Trophoblast cell (in vitro differentiated cells and primary cell): ENCODE measurements at regions not wholly inside any gene's neighbourhood (a gene's known extent, or its start where the extent isn't known, plus 50 kb on each side); places are given as distances from the start of the nearest gene placed in this dataset.

Experiments
- DNase-seq, 2 donors: peaks; one replicate each; pipeline ENCODE4 v3.0.0-alpha.2; 2016
- H2AFZ ChIP-seq: 2 replicates; pipeline ENCODE4 v1.6.1; 2013; ENCODE audit warnings: low read length, moderate library complexity, mild to moderate bottlenecking; ENCODE audit not compliant: insufficient read depth, poor library complexity
- H2AK5ac ChIP-seq: 2 replicates; pipeline ENCODE4 v1.6.1; 2013; ENCODE audit warnings: mild to moderate bottlenecking, low read length
- H2BK120ac ChIP-seq: 2 replicates; pipeline ENCODE4 v1.6.1; 2013; ENCODE audit warnings: low read length, mild to moderate bottlenecking, moderate library complexity; ENCODE audit not compliant: insufficient read depth, poor library complexity
- H2BK12ac ChIP-seq: 2 replicates; pipeline ENCODE4 v1.6.1; 2013; ENCODE audit warnings: mild to moderate bottlenecking, low read length, moderate library complexity
- H2BK5ac ChIP-seq: 2 replicates; pipeline ENCODE4 v1.6.1; 2013; ENCODE audit warnings: low read length, low read depth, moderate library complexity, mild to moderate bottlenecking; ENCODE audit not compliant: poor library complexity
- H3K14ac ChIP-seq: 2 replicates; pipeline ENCODE4 v1.6.1; 2013; ENCODE audit warnings: mild to moderate bottlenecking, low read length
- H3K18ac ChIP-seq: 2 replicates; pipeline ENCODE4 v1.6.1; 2013; ENCODE audit warnings: mild to moderate bottlenecking, low read length
- H3K23ac ChIP-seq: 2 replicates; pipeline ENCODE4 v1.6.1; 2013; ENCODE audit warnings: low read length
- H3K27ac ChIP-seq: 2 replicates; pipeline ENCODE4 v1.5.1; 2013; ENCODE audit warnings: low read depth, mild to moderate bottlenecking, inconsistent platforms, low read length, moderate library complexity
- H3K27me3 ChIP-seq: 2 replicates; pipeline ENCODE4 v1.6.1; 2013; ENCODE audit warnings: inconsistent platforms, mild to moderate bottlenecking, low read length, moderate library complexity; ENCODE audit not compliant: insufficient read depth
- H3K36me3 ChIP-seq, 2 experiments: 1 replicate in 1 of 2; 2 replicates in 1 of 2; pipeline ENCODE4 v1.6.1; 2013; ENCODE audit warnings: low read length in 2 of 2, mild to moderate bottlenecking in 2 of 2, moderate library complexity in 1 of 2; ENCODE audit not compliant: insufficient read depth in 2 of 2, control insufficient read depth in 1 of 2
- H3K4ac ChIP-seq: 2 replicates; pipeline ENCODE4 v1.6.1; 2013; ENCODE audit warnings: low read depth, mild to moderate bottlenecking, low read length, moderate library complexity
- H3K4me1 ChIP-seq, 2 experiments: 1 replicate in 1 of 2; 2 replicates in 1 of 2; pipeline ENCODE4 v1.6.1; 2013; ENCODE audit warnings: low read length in 2 of 2, mild to moderate bottlenecking in 2 of 2, moderate library complexity in 1 of 2; ENCODE audit not compliant: insufficient read depth in 2 of 2, control insufficient read depth in 1 of 2
- H3K4me2 ChIP-seq: 2 replicates; pipeline ENCODE4 v1.6.1; 2013; ENCODE audit warnings: inconsistent platforms, mild to moderate bottlenecking, low read length, moderate library complexity
- H3K4me3 ChIP-seq: 2 replicates; pipeline ENCODE4 v1.5.1; 2013; ENCODE audit warnings: mild to moderate bottlenecking, low read depth, low read length, inconsistent platforms
- H3K79me1 ChIP-seq: one replicate; pipeline ENCODE4 v1.6.1; 2013; ENCODE audit warnings: low read length
- H3K79me2 ChIP-seq: 2 replicates; pipeline ENCODE4 v1.6.1; 2013; ENCODE audit warnings: low read length, mild to moderate bottlenecking; ENCODE audit not compliant: control insufficient read depth, insufficient read depth, poor library complexity
- H3K9ac ChIP-seq: 2 replicates; pipeline ENCODE4 v1.6.1; 2013; ENCODE audit warnings: mild to moderate bottlenecking, low read length
- H3K9me3 ChIP-seq: 2 replicates; pipeline ENCODE4 v1.6.1; 2013; ENCODE audit warnings: low read depth, mild to moderate bottlenecking, control low read depth, inconsistent platforms, low read length; ENCODE audit not compliant: insufficient read depth
- H4K12ac ChIP-seq: 2 replicates; pipeline ENCODE4 v1.6.1; 2013; ENCODE audit warnings: low read depth, mild to moderate bottlenecking, low read length, moderate library complexity
- H4K8ac ChIP-seq: 2 replicates; pipeline ENCODE4 v1.6.1; 2013; ENCODE audit warnings: low read depth, mild to moderate bottlenecking, low read length, moderate library complexity
- H4K91ac ChIP-seq: one replicate; pipeline ENCODE4 v1.6.1; 2013; ENCODE audit warnings: low read depth, mild to moderate bottlenecking, low read length, moderate library complexity
- WGBS: extraction: QIAGEN DNeasy Blood & Tissue Kit; methylation state at CpG from one replicate; pipeline ENCODE4 v1.1.7; 2013; ENCODE audit warnings: missing lambda C conversion rate; ENCODE audit not compliant: insufficient read length, insufficient coverage; ENCODE audit errors: extremely low coverage; 5-methylcytosine and 5-hydroxymethylcytosine counted together

- DNase-seq: no peak
- Histone ChIP-seq H3K18ac (no peak overlapping the region), H3K4me2 (no peak overlapping the region), H3K27ac (no peak overlapping the region), H3K9me3 (no peaks in the 10 kb centered on the region), H3K4me1 (no peaks in the 10 kb centered on the region), H2AK5ac (no peak overlapping the region), H2AFZ (no peak overlapping the region), H3K4me3 (no peak overlapping the region), H3K79me2 (no peaks in the 10 kb centered on the region), H3K36me3 (no peaks in the 10 kb centered on the region), H3K23ac (no peak overlapping the region), H3K4ac (no peak overlapping the region), H3K14ac (no peak overlapping the region), H2BK5ac (no peak overlapping the region), H4K8ac (no peak overlapping the region), H2BK12ac (no peak overlapping the region), H4K91ac (no peak overlapping the region), H4K12ac (no peak overlapping the region), H3K27me3 (no peaks in the 10 kb centered on the region), H2BK120ac (no peak overlapping the region), H3K9ac (no peak overlapping the region), H3K79me1 (no peaks in the 10 kb centered on the region)
Observed at GRCh38 chr3:1594940-1595339, 502.1 kb downstream of the CNTN6 start.

GRCh38 chr3:1600206-1600605 lies 498.5 kb upstream of the CNTN4 start:
- H4K8ac ChIP-seq: no peak overlapping the region
- DNase-seq: no peak
- H3K4me2 ChIP-seq: no peak overlapping the region
- no peak overlapping the region for H2AFZ ChIP-seq
- WGBS: no CpG with 5 or more reads among the region's 8 CpGs
- no peak overlapping the region for H3K9ac ChIP-seq
- no peak overlapping the region for H3K14ac ChIP-seq
- H3K4me1 ChIP-seq: no peaks in the 10 kb centered on the region
- no peaks in the 10 kb centered on the region for H3K27me3 ChIP-seq
- H3K23ac ChIP-seq: no peak overlapping the region
- no peak overlapping the region for H3K18ac ChIP-seq
- H4K91ac ChIP-seq: no peak overlapping the region
- H2BK12ac ChIP-seq: no peak overlapping the region
- H3K79me2 ChIP-seq: no peaks in the 10 kb centered on the region
- no peak overlapping the region for H2BK5ac ChIP-seq
- no peak overlapping the region for H4K12ac ChIP-seq
- no peak overlapping the region for H2AK5ac ChIP-seq
- H2BK120ac ChIP-seq: no peak overlapping the region
- no peaks in the 10 kb centered on the region for H3K36me3 ChIP-seq
- no peak overlapping the region for H3K4me3 ChIP-seq
- H3K79me1 ChIP-seq: no peaks in the 10 kb centered on the region
- no peaks in the 10 kb centered on the region for H3K9me3 ChIP-seq
- H3K4ac ChIP-seq: no peak overlapping the region
- H3K27ac ChIP-seq: no peak overlapping the region

DNA sequence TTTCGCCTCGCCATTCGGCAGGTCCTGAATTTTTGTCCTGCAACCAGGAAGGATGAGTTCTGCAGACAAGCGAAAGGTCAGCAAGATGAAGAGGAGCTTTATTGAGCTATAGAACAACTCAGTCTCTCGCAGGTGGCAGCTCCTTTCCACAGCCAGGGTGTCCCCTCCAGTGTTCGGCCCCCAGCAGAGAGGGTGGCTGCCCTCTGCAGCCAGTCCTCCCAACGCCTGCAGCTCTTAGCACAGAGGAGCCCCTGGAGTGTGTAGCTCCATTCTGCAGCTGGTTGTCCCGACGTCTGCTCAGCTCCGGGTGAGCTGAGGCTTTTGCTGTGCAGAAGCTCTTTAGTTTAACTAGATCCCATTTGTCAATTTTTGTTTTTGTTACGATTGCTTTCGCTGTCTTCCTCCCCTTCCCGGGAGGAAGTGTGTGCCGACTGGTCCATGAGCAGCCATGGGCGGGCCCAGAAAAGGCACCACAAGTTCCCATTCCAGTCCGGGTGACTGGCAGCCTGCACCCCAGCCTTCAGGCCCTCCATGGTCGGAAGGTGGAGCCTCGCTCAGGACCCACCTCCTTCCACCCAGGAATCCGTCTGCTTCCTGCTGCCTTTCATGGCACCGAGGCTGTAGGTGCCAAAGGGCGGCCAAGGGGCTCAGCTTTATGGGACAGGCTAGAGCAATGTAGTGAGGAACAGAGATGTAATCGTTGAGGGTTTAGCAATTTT lies 497.8 kb upstream of the CNTN4 start:
- H3K79me2 ChIP-seq: no peaks in the 10 kb centered on the region
- no peak overlapping the region for H3K4me2 ChIP-seq
- no peak overlapping the region for H3K9ac ChIP-seq
- H2BK12ac ChIP-seq: no peak overlapping the region
- no peak overlapping the region for H2AK5ac ChIP-seq
- no peak overlapping the region for H3K14ac ChIP-seq
- H3K27ac ChIP-seq: no peak overlapping the region
- DNase-seq: no peak
- no peak overlapping the region for H3K18ac ChIP-seq
- H4K91ac ChIP-seq: no peak overlapping the region
- no CpG with 5 or more reads among the region's 22 CpGs for WGBS
- no peaks in the 10 kb centered on the region for H3K4me1 ChIP-seq
- H3K79me1 ChIP-seq: no peaks in the 10 kb centered on the region
- no peak overlapping the region for H4K12ac ChIP-seq
- no peak overlapping the region for H2AFZ ChIP-seq
- no peaks in the 10 kb centered on the region for H3K27me3 ChIP-seq
- H3K4me3 ChIP-seq: no peak overlapping the region
- H3K23ac ChIP-seq: no peak overlapping the region
- no peak overlapping the region for H2BK120ac ChIP-seq
- H2BK5ac ChIP-seq: no peak overlapping the region
- H3K4ac ChIP-seq: no peak overlapping the region
- no peak overlapping the region for H4K8ac ChIP-seq
- no peaks in the 10 kb centered on the region for H3K36me3 ChIP-seq
- H3K9me3 ChIP-seq: no peaks in the 10 kb centered on the region

DNA sequence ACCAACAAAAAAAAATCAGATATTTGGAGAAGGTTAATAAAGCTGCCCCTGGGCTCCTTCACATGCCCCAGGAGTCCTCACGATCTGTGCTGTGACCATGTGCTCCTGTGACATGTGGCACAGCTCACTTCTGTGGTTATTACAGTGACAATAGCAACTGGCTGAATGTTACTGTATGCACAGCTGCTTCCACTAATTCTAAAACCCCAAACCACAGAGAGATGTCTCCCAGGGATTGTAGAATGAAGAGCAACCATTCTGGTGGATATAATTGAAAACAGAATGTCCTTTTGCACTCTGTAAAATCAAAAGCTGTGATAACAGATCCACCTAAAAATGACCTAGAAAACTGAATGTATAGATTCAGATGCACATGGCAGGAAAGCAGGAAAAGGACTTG lies 489.2 kb upstream of the CNTN4 start:
- Histone ChIP-seq H4K91ac (no peak overlapping the region), H2AFZ (no peak overlapping the region), H3K18ac (no peak overlapping the region), H2AK5ac (no peak overlapping the region), H3K9me3 (no peaks in the 10 kb centered on the region), H3K4ac (no peak overlapping the region), H3K27me3 (no peaks in the 10 kb centered on the region), H4K12ac (no peak overlapping the region), H2BK5ac (no peak overlapping the region), H3K4me2 (no peak overlapping the region), H3K23ac (no peak overlapping the region), H3K9ac (no peak overlapping the region), H2BK120ac (no peak overlapping the region), H3K79me2 (no peaks in the 10 kb centered on the region), H2BK12ac (no peak overlapping the region), H3K4me3 (no peak overlapping the region), H3K4me1 (no peaks in the 10 kb centered on the region), H3K14ac (no peak overlapping the region), H4K8ac (no peak overlapping the region), H3K79me1 (no peaks in the 10 kb centered on the region), H3K27ac (no peak overlapping the region), H3K36me3 (no peaks in the 10 kb centered on the region)
- no CpG with 5 or more reads among the region's 1 CpG for WGBS
- DNase-seq: no peak
